Central memory CD8-positive, alpha-beta T cell (primary cell): ENCODE measurements at regions not wholly inside any gene's neighbourhood (a gene's known extent, or its start where the extent isn't known, plus 50 kb on each side); places are given as distances from the start of the nearest gene placed in this dataset.
"Not testable (repeated sequence)": the region's sequence is repeated elsewhere in the genome, so short reads cannot be mapped to it uniquely, and the experiment has no call there.

Source experiments
- ATAC-seq: fragments of 150-1000 bp; cut with Tn5 transposase; replicated peaks from 2 replicates; pipeline ENCODE4 v1.10.0; 2022; ENCODE audit warnings: mild to moderate bottlenecking, moderate FRiP score, moderate number of reproducible peaks; ENCODE audit not compliant: poor library complexity, severe bottlenecking; ENCODE audit errors: extremely low read depth
- DNase-seq, 2 donors: peaks; one replicate each; pipeline ENCODE4 v3.0.0; 2021; ENCODE audit warnings: low spot score in 2 of 2
- H3K27ac Mint-ChIP-seq: one replicate; pipeline ENCODE4 v1.8.0; 2022; ENCODE audit warnings: low read depth, mild to moderate bottlenecking, moderate library complexity, mixed read lengths
- H3K27me3 Mint-ChIP-seq: one replicate; pipeline ENCODE4 v1.8.0; 2022; ENCODE audit warnings: mixed read lengths
- H3K36me3 Mint-ChIP-seq: one replicate; pipeline ENCODE4 v1.8.0; 2022; ENCODE audit warnings: mild to moderate bottlenecking, moderate library complexity, mixed read lengths; ENCODE audit not compliant: insufficient read depth
- H3K4me1 Mint-ChIP-seq: one replicate; pipeline ENCODE4 v1.8.0; 2022; ENCODE audit warnings: mixed read lengths
- H3K4me3 Mint-ChIP-seq: one replicate; pipeline ENCODE4 v1.8.0; 2022; ENCODE audit warnings: mild to moderate bottlenecking, moderate library complexity, mixed read lengths
- H3K9me3 Mint-ChIP-seq: one replicate; pipeline ENCODE4 v1.8.0; 2022; ENCODE audit warnings: mixed read lengths

DNA sequence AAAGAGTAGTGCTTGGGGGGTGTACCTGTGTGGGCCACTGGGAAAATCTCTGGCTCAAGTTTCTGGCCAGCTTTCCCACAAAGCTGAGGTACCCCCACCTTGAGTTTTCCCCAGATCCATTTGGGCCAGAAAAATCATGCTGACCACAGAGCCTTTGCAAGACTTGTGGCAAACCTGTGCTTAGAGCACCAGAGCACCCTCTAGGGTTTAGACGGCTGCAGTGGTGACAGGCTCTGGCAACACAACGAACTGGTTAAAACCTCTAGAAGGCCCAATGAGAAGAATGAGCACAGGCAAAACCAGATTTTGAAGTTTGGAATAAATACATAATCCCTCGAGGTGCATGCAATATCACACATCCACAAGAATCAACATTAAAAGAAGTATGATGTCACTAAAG lies 290.7 kb upstream of the FOLH1 start:
- Mint-ChIP-seq H3K27me3 (no peaks in the 10 kb centered on the region), H3K9me3 (peaks cover 17% of the 10 kb centered on the region), H3K4me1 (no peaks in the 10 kb centered on the region), H3K4me3 (no peak overlapping the region), H3K27ac (no peak overlapping the region), H3K36me3 (no peaks in the 10 kb centered on the region)
- DNase-seq (no peak), ATAC-seq (no peak)

DNA sequence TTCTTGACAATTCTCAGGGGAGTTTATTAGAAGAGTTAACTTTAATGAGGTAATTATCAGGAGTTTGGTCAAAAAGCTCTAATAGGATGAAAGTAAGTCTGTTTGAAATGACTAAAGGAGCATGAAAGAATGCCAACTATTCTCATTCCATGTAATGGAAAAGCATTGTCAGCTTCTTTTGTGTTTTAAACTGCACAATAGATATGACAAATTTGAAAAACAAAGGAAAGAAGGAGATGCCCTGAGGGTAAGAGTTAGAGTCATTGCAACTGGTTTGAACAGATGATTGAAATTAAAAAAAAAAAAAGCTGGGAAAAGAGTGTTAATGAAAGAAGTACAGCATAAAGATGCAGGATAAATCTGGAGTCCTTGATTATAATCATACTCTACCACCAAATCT lies 296.8 kb upstream of the FOLH1 start:
- H3K9me3 Mint-ChIP-seq, result peaks cover 28% of the 10 kb centered on the region
- H3K27me3 Mint-ChIP-seq, result no peaks in the 10 kb centered on the region
- no peaks in the 10 kb centered on the region for H3K36me3 Mint-ChIP-seq
- H3K4me3 Mint-ChIP-seq, result no peak overlapping the region
- DNase-seq (no peak), ATAC-seq (no peak)
- no peak overlapping the region for H3K27ac Mint-ChIP-seq
- no peaks in the 10 kb centered on the region for H3K4me1 Mint-ChIP-seq

DNA sequence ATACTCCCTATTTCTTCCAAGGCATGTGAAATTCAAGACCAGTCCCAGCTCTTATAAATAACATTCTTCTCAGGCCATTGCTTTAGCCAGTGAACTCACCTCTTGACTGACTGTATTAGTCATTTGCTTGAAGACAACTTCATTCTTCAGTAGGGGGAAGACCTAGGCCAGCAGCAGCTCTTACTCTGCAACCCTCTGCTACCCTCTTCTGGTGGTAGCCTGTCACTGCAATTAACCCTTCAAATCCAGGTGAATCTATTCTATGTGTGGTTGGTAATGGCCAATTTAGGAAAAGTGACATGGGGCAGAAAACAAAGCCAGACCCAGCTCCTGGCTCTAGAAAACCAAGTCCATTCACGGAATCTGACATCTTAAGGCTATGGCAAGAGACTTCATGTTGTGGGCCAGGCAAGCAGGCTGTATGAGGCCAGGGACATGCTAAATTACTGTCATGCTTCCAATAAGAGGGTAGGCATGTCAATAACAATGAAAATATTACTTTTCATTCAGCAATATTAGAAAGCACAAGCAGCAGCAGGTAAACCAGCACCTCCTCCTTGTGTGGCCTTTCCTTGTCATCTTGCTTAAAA lies 317.9 kb upstream of the FOLH1 start:
- H3K4me3 Mint-ChIP-seq, H3K9me3 Mint-ChIP-seq, H3K4me1 Mint-ChIP-seq, DNase-seq, H3K27me3 Mint-ChIP-seq, H3K36me3 Mint-ChIP-seq, H3K27ac Mint-ChIP-seq: not testable (repeated sequence)
- peak; percentile 14 for ATAC-seq

DNA sequence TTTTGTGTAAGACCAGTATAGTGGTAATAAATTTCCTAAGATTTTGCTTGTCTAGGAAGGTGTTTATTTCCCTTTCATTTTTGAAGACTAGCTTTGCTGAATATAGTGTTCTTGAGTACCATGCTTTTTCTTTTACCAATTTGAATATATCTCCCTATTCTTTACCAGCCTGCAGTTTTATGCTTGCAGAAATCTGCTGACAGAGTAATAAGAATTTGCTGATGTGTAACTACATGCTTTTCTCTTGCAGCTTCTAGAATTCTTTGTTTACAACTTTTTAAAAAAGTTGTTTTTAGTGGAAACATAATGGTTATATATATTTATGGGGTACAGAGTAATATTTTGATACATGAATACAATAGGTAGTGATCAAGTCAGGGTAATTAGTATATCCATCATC lies 324.8 kb upstream of the FOLH1 start:
- ATAC-seq, result no peak
- peaks cover 15% of the 10 kb centered on the region for H3K9me3 Mint-ChIP-seq
- no peak overlapping the region for H3K27ac Mint-ChIP-seq

DNA sequence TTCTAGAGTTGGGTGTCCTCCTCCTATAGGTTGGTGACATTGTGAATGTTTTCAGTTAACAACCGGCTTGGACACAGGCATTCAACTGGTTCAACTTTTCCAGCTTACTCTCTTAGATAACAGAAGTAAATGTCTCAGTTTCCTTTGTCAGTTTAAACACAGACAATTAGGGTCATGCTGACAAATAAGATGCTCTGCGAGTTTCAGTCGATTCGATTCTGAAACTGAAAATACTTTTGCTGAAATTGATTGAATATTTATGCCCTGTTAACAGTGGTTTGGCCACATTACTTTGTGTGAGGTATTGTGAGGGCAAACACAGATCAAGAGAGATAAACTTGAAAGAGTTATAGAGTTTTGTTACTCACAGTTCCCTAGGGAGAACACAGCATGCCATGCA lies 330.5 kb upstream of the FOLH1 start:
- H3K27me3 Mint-ChIP-seq, ATAC-seq, H3K36me3 Mint-ChIP-seq, H3K9me3 Mint-ChIP-seq, H3K4me1 Mint-ChIP-seq, H3K27ac Mint-ChIP-seq, DNase-seq, H3K4me3 Mint-ChIP-seq: not testable (repeated sequence)

More for the DNA sequence above, 324.8 kb upstream of the FOLH1 start:
- no peak for DNase-seq
- no peaks in the 10 kb centered on the region for H3K4me1 Mint-ChIP-seq
- H3K27me3 Mint-ChIP-seq, result no peaks in the 10 kb centered on the region
- H3K36me3 Mint-ChIP-seq, result no peaks in the 10 kb centered on the region
- H3K4me3 Mint-ChIP-seq, result no peak overlapping the region

DNA sequence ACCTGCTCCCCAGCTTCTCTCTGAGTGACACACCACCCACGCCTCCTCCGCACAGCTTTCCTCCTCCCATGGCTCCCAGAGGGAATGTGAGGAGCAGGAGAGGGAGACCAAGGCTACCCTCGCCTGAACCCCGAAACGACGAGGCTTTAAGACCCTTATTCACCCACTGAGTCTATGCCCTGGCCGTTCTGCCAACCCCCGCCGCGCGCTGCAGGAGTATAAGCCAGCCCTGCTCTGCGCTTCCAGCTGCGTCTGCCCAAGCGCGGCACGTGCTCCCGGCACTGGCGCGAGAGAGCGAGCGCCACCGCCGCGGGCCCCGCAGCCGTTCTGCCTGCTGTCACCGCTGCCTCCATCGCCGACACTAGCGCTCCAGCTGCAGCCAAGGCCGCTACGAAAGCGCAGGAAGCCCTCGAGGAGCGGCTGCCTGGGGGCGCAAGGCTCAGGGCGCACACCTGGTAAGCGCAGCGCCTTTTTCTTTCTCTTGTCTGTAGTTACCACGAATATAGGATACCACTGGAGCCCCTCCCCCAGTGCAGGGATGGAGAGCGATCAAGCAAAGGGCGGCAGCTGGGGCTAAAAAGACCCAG lies 350.0 kb upstream of the FOLH1 start:
- peaks cover 15% of the 10 kb centered on the region for H3K9me3 Mint-ChIP-seq
- DNase-seq, H3K36me3 Mint-ChIP-seq, H3K4me1 Mint-ChIP-seq, ATAC-seq, H3K27me3 Mint-ChIP-seq, H3K4me3 Mint-ChIP-seq, H3K27ac Mint-ChIP-seq: not testable (repeated sequence)

DNA sequence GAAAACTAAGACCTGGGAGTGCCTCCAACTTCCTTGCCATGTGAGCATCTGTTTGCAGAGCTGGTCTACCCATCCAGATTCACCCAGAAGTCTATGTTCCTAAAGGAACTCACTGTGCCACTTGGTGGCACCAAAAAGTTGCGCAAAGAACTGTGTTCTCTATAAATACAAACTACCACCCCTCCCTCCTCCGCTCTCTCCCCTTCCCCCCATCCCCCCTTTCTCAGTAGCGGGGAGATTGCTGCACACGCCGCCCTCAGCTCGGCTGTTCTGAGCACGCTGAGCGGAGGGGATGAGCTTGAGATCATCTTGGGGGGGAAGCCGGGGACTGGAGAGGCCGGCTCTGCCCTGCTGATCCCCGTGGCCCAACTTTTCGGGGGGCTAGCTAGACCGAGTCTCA lies 352.2 kb upstream of the FOLH1 start:
- not testable (repeated sequence) for H3K4me3 Mint-ChIP-seq, ATAC-seq, H3K27me3 Mint-ChIP-seq, H3K36me3 Mint-ChIP-seq, DNase-seq, H3K4me1 Mint-ChIP-seq, H3K27ac Mint-ChIP-seq
- H3K9me3 Mint-ChIP-seq, result peaks cover 15% of the 10 kb centered on the region

DNA sequence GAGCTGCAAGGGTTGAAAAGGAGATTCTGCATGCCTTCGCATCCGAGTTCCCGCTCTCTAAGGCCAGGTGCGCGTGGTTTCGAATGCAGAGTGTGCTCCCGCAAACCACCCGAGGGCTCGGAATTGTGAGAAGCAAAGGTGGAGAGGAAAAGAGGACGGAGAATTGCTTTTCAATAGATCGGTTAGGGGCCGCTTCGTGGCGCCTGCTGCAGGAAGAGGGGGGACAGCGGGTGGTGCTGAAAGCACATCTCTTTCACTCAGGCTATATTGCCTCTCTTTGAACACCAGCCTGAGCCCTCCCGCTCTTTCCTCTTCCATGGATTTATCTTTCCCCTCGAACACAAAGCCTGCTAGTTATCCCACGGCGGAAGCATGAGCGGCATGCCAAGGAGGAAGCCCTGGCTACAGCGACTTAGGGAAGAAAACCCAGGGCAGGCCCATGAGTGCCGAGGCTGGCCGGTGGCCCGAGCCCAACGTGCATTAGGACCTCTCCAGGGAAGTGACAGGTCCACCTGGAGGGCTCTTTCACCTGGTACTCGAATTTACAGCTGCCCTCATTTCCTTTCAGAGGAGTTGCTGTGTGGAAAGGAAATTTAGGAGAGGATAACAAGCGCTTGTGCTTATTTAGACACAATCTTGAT lies 353.0 kb upstream of the FOLH1 start:
- not testable (repeated sequence) for H3K27me3 Mint-ChIP-seq, ATAC-seq, H3K4me3 Mint-ChIP-seq, H3K4me1 Mint-ChIP-seq, H3K36me3 Mint-ChIP-seq, DNase-seq, H3K27ac Mint-ChIP-seq
- H3K9me3 Mint-ChIP-seq, result peaks cover 15% of the 10 kb centered on the region

DNA sequence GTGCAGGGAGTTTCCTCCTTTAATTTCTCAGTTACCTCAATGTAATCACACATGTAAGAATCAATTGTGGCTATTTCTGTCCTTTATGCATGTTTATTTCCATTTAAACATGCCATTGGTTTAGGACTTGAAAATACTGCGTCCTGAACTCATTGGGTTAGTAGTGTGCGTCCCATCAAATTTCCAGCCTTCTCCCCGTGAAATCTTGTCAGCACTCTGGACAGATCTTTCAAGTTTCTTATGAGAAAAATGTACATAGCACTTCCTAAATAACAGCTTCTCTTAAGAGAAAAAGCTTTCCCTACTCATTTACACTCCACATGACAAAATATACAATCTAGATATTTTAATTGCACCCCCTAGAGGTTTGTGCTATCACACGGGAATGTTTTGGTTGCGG lies 353.9 kb upstream of the FOLH1 start:
- not testable (repeated sequence) for DNase-seq, ATAC-seq, H3K4me3 Mint-ChIP-seq, H3K4me1 Mint-ChIP-seq, H3K9me3 Mint-ChIP-seq, H3K36me3 Mint-ChIP-seq, H3K27ac Mint-ChIP-seq, H3K27me3 Mint-ChIP-seq

DNA sequence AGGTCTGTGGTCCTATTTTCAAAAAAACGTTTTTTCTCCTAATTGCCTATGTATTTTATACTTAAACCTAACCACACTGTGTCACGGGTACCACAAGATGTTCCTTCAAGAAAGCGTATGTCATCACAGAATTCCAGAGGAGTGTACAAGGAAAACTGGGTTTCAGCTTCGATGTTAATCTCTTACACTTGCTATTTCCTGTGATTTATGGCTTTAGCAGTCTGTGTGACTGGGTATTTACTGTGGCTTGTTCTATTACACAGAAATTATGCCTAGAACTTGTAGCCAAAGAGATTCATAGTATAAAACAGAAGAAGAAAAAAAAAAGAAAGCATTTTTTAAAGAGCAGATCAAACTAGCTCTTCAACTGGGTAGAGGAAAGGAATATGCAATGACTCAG lies 371.1 kb upstream of the FOLH1 start:
- not testable (repeated sequence) for H3K4me1 Mint-ChIP-seq

DNA sequence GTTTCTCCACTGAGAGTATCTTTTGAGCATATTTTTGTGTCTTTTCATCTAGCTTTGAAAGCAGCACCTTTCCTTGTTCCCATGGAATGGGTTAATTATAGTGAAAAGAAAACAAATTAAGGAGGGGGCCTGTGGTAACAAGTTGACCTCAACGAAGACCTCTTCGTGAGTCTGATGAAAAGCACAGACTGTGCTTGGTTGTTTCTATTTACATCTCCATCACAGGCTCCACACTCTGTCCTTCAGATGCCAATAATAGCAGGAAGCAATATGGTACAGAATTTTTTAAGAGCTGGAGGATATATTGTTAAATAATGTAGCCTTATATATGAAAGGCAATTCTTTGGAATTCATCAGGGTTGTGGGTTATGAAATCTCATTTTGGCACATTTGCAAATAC lies 366.7 kb upstream of the OR4C13 start:
- not testable (repeated sequence) for H3K27ac Mint-ChIP-seq, H3K36me3 Mint-ChIP-seq, ATAC-seq, H3K4me3 Mint-ChIP-seq, DNase-seq, H3K9me3 Mint-ChIP-seq, H3K4me1 Mint-ChIP-seq, H3K27me3 Mint-ChIP-seq

More for the DNA sequence above, 371.1 kb upstream of the FOLH1 start:
- H3K4me3 Mint-ChIP-seq, H3K36me3 Mint-ChIP-seq, DNase-seq, H3K27me3 Mint-ChIP-seq, H3K27ac Mint-ChIP-seq, H3K9me3 Mint-ChIP-seq, ATAC-seq: not testable (repeated sequence)

DNA sequence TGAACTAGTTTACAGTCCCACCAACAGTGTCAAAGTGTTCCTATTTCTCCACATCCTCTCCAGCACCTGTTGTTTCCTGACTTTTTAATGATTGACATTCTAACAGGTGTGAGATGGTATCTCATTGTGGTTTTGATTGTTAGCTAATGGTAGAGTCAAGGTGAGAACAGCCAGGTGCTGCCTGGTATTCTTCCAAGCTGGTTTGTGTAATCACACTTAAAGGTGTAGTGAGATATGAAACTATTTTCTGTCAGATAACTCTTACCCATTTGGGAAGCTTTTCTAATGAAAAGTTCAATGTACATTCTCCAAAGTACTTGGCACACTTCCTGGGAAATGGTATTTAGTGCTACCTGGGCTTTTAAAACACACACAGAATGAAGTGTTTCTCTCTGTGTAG lies 343.3 kb upstream of the OR4C13 start:
- not testable (repeated sequence) for H3K4me3 Mint-ChIP-seq, H3K36me3 Mint-ChIP-seq, H3K4me1 Mint-ChIP-seq, ATAC-seq, DNase-seq, H3K27ac Mint-ChIP-seq, H3K27me3 Mint-ChIP-seq
- peaks cover 19% of the 10 kb centered on the region for H3K9me3 Mint-ChIP-seq

DNA sequence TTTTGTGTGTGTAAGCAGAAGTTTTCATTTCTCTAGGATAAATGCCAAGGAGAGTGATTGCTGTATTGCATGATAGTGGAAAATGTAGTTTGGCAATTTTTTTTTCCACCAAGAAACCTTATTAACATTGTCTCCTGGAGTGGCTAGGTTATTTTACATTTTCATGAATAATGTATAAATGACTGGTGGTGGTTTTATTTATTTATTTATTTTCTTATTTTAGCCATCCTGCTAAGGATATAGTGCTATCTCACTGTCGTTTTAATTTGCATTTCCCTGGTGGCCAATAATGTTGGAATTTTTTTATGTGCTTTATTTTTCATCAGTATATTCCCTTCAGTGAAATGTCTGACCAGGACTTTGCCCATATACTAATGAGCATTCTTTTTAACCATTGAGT lies 328.3 kb upstream of the OR4C13 start:
- peaks cover 27% of the 10 kb centered on the region for H3K9me3 Mint-ChIP-seq
- H3K27me3 Mint-ChIP-seq, H3K4me3 Mint-ChIP-seq, ATAC-seq, H3K36me3 Mint-ChIP-seq, DNase-seq, H3K27ac Mint-ChIP-seq, H3K4me1 Mint-ChIP-seq: not testable (repeated sequence)
